ENCODE measurements at regions not wholly inside any gene's neighbourhood (a gene's known extent, or its start where the extent isn't known, plus 50 kb on each side); places are given as distances from the start of the nearest gene placed in this dataset.

DNA sequence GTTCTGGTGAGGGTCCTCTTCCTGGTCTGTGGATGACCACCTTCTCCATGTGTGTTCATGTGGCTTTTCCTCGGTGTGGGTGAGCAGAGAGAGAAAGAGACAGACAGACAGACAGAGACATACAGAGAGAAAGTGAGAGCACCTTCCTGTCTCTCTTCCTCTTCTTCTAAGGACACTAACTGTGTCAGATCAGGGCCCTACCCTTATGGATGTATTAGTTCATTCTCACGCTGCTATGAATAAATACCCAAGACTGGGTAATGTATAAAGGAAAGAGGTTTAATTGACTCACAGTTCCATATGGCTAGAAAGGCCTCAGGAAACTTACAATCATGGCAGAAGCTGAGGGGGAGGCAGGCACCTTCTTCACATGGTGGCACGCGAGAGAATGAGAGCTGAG is 131.5 kb upstream of the ZNF648 start:
- no peak for TF ChIP-seq EP300 (IDR thresholded peaks at IDR 0.05; ENCODE audit: low read depth)
- TF ChIP-seq, protein P1, sequence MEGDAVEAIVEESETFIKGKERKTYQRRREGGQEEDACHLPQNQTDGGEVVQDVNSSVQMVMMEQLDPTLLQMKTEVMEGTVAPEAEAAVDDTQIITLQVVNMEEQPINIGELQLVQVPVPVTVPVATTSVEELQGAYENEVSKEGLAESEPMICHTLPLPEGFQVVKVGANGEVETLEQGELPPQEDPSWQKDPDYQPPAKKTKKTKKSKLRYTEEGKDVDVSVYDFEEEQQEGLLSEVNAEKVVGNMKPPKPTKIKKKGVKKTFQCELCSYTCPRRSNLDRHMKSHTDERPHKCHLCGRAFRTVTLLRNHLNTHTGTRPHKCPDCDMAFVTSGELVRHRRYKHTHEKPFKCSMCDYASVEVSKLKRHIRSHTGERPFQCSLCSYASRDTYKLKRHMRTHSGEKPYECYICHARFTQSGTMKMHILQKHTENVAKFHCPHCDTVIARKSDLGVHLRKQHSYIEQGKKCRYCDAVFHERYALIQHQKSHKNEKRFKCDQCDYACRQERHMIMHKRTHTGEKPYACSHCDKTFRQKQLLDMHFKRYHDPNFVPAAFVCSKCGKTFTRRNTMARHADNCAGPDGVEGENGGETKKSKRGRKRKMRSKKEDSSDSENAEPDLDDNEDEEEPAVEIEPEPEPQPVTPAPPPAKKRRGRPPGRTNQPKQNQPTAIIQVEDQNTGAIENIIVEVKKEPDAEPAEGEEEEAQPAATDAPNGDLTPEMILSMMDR (IDR thresholded peaks at IDR 0.05), result no peak
- no peak for TF ChIP-seq POLR2AphosphoS5 (IDR thresholded peaks at IDR 0.05)
- no peak for TF ChIP-seq POLR2A (IDR thresholded peaks at IDR 0.05)
